ENCODE measurements at regions not wholly inside any gene's neighbourhood (a gene's known extent, or its start where the extent isn't known, plus 50 kb on each side); places are given as distances from the start of the nearest gene placed in this dataset.

DNA sequence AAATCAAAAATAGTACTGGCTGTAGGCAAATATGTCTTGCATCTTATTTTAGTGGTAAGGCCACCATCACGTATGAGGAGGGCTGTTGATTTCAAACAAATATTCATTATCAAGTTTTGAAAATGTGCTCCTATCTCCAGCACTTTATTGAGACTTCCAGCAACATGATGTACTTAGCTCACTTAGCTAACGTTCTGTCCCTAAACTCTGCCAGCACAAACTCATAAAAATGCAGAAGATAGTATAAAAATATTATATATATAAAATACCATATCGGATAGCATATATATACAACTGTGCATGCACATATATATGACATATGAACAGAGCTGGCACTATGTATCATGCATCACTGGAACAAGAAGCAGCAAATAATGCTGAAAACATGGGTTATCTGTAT is 762.3 kb downstream of the C6orf118 start:
- no peak for DNase-seq

GRCh38 chr6:164546263-164546662 is 763.1 kb downstream of the C6orf118 start:
- no peak for DNase-seq

DNA sequence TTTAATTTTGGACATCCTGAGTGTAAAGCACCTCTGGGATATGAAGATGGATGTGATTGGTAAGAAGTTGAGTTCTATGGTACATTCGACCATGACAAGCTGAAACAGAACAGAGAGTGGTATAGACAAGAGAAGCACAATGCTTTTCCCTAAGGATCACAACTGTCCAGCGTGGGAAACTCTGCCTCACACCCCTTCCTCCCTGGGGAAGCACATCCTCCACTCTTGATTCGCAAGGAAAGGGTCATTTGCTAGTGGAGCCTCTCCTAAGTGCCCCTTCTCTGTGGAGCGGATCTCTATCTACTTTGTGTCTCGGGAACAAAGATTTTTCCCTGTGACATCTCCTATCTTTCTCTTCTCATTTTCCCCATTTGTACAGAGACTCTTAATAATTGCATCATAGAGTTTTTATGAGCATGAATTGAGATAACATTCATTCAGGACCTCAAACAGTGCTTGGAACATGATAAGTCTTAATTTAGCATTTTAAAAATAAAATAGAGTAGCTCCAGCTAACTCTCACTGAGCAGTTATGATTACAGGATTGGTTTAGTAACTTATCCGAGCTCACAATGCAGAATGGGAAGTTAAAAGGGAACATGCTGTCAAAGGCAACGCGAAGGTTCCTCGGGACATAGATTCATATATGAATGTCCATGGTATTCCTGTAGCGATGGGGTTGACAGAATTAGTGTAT is 775.2 kb downstream of the C6orf118 start:
- DNase-seq: no peak

DNA sequence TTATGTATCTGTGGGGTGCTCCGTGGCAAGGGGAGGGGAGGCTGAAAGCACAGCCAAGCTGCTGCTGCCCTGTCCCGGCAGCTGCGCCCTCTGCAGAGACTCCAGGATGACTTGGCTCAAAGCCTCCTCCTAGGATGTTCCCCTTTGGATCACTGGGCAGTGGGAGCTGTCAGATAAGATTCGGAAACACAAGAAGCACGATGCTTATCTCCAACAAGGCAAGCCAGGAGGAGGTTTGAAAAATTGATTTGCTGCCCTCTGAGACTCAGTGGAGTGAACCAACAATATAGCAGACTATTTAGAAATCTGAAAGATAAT is 776.4 kb downstream of the C6orf118 start:
- DNase-seq: no peak

DNA sequence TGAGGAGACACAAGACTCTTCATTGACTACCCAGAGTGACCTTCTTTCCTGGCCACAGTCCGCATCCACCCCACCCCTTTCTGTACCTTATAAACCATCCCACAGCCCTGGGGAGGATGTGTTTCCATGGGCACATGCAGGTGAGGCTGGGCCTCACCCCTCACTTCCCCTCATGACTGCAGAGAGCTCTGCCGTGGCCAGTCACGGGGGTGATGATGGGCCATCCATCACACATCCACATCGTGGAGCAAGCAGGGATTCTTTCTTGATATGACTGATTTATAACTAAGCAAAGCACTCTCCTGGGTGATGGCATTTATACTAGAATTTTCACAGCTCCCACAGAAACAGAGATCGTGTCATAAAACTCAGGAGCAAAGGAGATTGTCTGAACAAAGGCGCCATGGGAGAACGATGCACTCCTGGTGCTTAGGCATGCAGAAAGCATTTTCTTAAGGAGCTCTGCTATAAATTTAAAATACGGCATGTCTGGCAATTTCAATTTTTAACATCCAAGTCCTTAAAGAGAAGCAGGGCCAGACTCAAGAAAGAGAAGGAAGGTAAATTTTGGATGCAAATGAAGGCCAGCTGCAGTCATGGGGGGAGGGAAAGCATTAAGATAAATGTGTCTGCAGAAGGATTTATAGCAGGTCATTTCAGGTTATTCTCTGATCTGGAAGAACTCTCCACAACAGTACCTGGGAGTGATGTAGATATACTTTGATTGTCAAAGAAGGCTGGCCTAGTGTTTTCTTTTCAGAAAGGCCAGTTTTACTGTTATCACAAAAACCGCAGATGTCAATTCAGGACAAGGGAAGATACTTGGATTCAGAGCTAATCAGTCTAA is 777.0 kb downstream of the C6orf118 start:
- DNase-seq: peak; percentile 24

DNA sequence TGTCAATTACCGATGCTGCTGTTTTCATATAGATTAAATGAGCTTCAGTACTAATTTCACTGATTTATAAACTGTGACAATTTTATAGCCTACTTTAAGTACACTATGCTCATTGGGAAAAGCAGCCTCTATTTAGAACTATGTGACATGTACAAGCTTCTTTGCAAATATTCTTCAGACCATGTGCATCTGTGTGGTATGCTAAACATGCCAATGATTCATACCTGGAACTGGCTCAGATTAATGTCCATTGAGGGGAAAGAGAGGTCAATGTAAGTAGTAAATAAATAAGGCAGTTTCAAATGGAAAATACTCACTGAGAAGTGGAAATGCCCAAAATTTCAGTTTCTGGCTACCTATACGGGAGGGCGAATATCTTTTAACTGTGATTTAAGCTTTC is 777.7 kb downstream of the C6orf118 start:
- DNase-seq: peak; percentile 35

DNA sequence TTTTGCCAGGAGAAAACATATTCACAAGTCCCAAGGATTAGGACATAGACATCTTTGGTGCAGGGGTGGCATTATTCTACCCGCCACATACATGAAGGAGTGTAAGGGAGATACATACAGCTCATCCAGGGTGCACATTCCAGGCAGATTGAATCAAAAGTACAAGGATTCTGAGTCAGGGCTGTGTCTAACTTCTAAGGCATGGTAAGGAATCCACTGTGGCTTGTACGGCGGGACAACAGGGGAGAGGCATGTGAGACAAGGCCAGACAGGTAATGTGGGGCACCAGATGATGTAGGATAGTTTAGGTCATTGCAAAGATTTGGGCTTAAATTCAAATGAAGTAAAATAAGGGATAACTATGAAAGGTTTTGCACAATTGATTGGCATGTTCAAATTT is 780.9 kb downstream of the C6orf118 start:
- no peak for DNase-seq

- no peak for DNase-seq
These were observed 786.2 kb downstream of the C6orf118 start for GRCh38 chr6:164523087-164523654.

GRCh38 chr6:164520916-164521315 is 788.5 kb downstream of the C6orf118 start:
- DNase-seq: no peak

DNA sequence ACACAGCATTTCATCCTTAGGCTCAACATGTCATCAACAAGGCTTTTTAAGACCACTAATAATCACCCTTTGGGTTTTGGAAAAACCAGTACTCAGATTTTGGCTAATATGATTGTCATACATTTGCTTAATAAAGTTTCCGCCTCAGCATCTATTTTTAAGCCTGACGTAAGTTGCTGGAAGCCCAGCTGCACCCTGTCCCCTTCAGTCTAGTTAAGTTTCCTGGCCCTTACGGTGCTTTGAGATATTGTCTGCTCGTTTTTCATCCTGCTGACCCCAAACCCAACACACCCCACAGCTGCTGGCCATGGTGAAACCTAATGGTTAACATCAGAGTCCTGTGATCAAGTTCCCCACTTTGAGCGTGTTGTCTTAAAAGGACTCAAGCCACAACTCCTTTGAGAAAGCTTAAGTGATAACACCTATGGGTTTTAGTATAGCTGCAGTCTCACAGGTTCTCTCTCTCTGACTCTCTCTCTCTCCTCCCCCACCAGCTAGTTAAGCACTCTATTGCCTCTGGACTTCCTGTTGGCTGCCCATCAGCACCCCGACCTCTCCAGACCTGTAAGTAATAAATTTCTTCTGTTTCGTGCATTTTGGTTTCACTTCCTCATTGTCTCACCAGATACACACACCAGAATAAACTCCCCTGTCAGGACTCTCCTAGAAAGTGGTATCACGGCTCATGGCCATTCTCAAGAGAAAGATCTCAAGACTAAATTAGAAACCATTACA is 802.0 kb downstream of the C6orf118 start:
- no peak for DNase-seq

DNA sequence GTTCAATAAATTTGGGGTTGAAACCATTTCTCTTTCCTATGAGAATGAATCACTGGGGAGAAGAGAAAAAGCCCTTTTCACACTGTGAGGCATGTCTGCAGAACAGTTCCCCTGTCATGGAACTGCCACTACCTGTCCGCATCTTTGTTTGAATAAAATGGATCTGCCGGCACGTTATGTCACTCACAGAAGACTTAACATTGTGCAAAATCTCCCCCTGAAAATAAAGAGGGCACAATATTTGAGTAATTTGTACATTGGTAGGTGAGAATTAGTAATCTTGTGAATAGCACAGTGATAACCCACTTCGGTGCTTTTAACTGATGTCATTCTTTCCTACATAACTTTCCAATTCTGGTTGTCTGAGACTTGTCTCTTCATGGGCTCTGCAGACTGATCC is 804.0 kb downstream of the C6orf118 start:
- no peak for DNase-seq

DNA sequence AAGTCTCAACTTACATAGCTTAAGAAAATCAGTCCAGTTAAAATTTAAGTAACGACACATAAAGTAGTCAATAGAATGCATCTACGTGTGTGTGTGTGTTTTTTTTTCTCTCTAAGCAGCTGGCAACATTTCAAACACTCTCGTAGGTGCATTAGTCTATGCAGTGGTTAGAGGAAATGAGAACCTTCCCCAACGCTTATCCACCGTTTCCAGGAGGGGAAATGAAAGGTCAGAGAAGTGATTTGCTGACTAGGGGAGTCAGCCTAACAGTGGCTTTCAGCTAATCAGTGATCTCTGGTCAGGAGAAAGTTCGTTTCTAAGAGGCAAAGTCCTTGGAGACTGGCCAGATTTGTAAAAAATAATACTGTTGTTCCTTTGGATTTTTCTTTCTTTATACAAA is 806.6 kb downstream of the C6orf118 start:
- no peak for DNase-seq

DNA sequence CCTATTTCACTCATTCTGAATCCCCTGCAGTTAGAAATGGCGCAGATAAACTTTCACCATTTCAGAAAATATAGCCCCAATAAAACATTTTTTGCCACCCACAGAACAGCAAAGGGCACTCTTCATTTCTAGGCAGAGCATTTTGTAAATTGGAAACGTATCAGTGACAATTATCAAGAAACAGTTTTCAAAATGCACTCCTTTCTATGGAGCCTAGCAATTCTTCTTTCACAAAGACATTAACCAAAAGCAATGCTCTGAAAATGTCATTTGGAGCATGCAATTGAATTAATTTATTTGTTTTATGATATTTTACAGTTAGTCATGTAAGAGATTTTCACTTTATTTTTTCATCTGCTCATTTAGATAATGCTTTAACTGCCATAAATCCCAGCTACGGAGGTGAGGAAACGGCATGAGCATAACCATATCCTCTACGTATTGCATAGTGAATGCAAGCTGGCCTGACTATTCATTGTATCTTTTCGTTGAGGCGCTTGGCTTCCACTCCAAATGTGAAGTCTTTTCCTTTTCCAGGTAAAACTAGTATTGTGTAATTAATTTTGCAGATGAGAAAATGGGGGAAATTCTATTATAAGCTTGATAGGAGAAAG is 813.4 kb downstream of the C6orf118 start:
- DNase-seq: no peak

DNA sequence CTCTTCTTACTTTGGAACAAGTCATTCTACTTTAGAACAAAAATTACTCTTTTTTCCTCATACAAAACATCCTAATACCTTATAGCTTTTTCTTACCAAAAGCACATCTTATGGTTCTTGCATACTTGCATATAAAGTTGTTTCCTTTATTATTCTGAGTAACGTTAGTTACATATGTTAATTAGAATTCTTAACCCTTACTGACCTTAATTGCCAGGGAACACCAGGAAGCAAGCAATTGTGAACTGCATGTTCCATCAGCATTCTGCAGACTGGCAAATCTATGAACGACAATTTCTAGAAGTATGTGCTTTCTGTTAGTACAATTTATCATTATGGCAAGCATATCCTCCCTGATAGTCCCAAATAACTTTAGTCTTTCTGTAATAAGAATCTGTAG is 831.0 kb downstream of the C6orf118 start:
- no peak for DNase-seq

- no peak for DNase-seq
These were observed 831.6 kb downstream of the C6orf118 start for GRCh38 chr6:164477790-164478189.

DNA sequence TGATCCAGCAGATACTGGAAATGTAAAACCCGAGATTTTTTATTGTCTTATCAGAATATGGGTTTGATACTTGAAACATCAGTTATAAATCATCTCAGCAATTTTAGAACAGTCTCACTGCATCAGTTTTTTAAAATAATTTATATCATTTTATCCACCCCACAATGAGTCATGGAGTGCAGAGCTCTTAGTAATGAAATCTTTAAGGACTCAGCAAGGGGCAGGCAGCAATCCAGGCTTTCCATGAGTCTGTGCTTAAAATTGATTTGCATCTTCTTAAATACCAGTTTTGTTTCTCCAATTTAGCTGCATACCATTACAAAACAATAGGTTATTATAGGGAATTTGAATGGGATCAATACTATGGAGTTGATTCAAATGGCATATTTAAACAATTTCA is 832.3 kb downstream of the C6orf118 start:
- DNase-seq: peak; percentile 53

GRCh38 chr6:164469276-164469949 is 840.0 kb downstream of the C6orf118 start:
- DNase-seq: no peak

DNA sequence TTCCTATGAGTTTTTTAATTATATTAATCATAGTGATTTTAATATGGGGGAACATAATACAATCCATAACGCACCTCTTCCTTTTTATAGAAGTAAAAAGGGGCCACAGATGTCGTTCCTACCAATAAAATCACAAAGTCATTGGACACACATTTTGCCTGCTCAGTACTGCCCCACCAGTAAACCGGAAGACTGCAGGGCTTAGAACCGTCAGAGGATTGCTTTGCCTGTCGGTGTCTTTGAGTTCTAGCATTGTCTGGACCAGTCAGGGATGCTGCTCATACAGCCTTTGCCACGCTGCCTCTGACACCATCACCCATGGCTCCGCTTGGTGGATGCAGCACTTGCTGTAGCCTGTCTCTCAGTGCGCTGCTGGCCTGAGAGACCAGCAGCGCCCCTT is 853.6 kb downstream of the C6orf118 start:
- DNase-seq: no peak

- DNase-seq: no peak
These were observed 855.6 kb downstream of the C6orf118 start for GRCh38 chr6:164453835-164454234.

GRCh38 chr6:164442572-164442971 is 866.8 kb downstream of the C6orf118 start:
- DNase-seq: no peak

- no peak for DNase-seq
These were observed 870.1 kb downstream of the C6orf118 start for GRCh38 chr6:164439331-164439730.

- DNase-seq: no peak
These were observed 872.4 kb downstream of the C6orf118 start for GRCh38 chr6:164436976-164437375.
